B cell (primary cell): ENCODE measurements at regions not wholly inside any gene's neighbourhood (a gene's known extent, or its start where the extent isn't known, plus 50 kb on each side); places are given as distances from the start of the nearest gene placed in this dataset.
A peak's percentile ranks its signal among the peaks of the same experiment; 100 is the strongest.

Experiments
- ATAC-seq: fragments of 200-7000 bp; cut with Tn5 transposase; one replicate; pipeline ENCODE4 v1.10.0; 2021; ENCODE audit warnings: low read depth, mild to moderate bottlenecking, moderate number of reproducible peaks, moderate library complexity
- CTCF ChIA-PET: fragments of 350-600 bp; sonication (Branson Sonifier 250); formaldehyde crosslinking; loops from one replicate; lab custom pipeline; 2021; ENCODE audit warnings: antibody characterized with exemption, inconsistent platforms; lab: Charles Lee
- POLR2A ChIA-PET: fragments of 350-600 bp; sonication (Branson Sonifier 250); formaldehyde crosslinking; loops from one replicate; lab custom pipeline; 2021; ENCODE audit warnings: antibody characterized with exemption; lab: Charles Lee
- DNase-seq: peaks from one replicate; pipeline ENCODE4 v3.0.0; 2013
- H2AFZ ChIP-seq: 2 replicates; pipeline ENCODE4 v1.6.1; 2012; ENCODE audit warnings: mild to moderate bottlenecking, low read depth, low read length; ENCODE audit not compliant: insufficient read depth, poor library complexity, severe bottlenecking
- H3K27ac ChIP-seq, 2 donors: 1 replicate in 1 of 2; 2 replicates in 1 of 2; pipeline ENCODE4 v1.5.1; 2012 to 2013; ENCODE audit warnings: low read length in 2 of 2, mild to moderate bottlenecking in 2 of 2, moderate library complexity in 1 of 2
- H3K27me3 ChIP-seq, 4 experiments: fragments of 200-600 bp in 1 of 4; sonication (generic) in 1 of 4; replicated peaks in 1 of 4; 1 replicate in 2 of 4; 2 replicates in 2 of 4; pipeline versions ENCODE4 v1.6.1 to v1.7.0; 2013 to 2016; ENCODE audit warnings: low read length in 3 of 4, mild to moderate bottlenecking in 2 of 4, mixed read lengths in 1 of 4, moderate library complexity in 1 of 4; ENCODE audit not compliant: insufficient read depth in 4 of 4, control insufficient read depth in 3 of 4; ENCODE audit errors: control extremely low read depth in 1 of 4
- H3K36me3 ChIP-seq, 2 experiments: replicated peaks in 1 of 2; 1 replicate in 1 of 2; 2 replicates in 1 of 2; pipeline versions ENCODE4 v1.6.1 to v1.7.1; 2013; ENCODE audit warnings: low read length in 1 of 2; ENCODE audit not compliant: insufficient read depth in 2 of 2, control insufficient read depth in 1 of 2; ENCODE audit errors: control extremely low read depth in 1 of 2, extremely low read depth in 1 of 2
- H3K4me1 ChIP-seq, 2 donors: fragments of 200-600 bp in 1 of 2; sonication (generic) in 1 of 2; 1 replicate in 1 of 2; 2 replicates in 1 of 2; pipeline versions ENCODE4 v1.5.1 to v1.6.1; 2013 to 2017; ENCODE audit warnings: low read length in 2 of 2; ENCODE audit not compliant: control insufficient read depth in 2 of 2, insufficient read depth in 2 of 2
- H3K4me2 ChIP-seq: replicated peaks from 2 replicates; pipeline ENCODE3; 2012; ENCODE audit warnings: mild to moderate bottlenecking, low read depth, low read length; ENCODE audit not compliant: poor library complexity, severe bottlenecking
- H3K4me3 ChIP-seq, 5 experiments: fragments of 200-600 bp in 1 of 5; sonication (generic) in 1 of 5; 1 replicate in 3 of 5; 2 replicates in 2 of 5; pipeline versions ENCODE4 v1.5.1 to v1.7.0; 2011 to 2016; ENCODE audit warnings: low read length in 4 of 5, mild to moderate bottlenecking in 4 of 5, low read depth in 2 of 5, control low read depth in 1 of 5, moderate library complexity in 1 of 5; ENCODE audit not compliant: insufficient read depth in 1 of 5; ENCODE audit errors: control extremely low read depth in 1 of 5, extremely low read depth in 1 of 5
- H3K79me2 ChIP-seq: fragments of 200-600 bp; sonication (generic); one replicate; pipeline ENCODE4 v1.6.0; 2016; ENCODE audit warnings: low read length; ENCODE audit not compliant: control insufficient read depth, insufficient read depth
- H3K9ac ChIP-seq: fragments of 200-600 bp; sonication (generic); 2 replicates; pipeline ENCODE4 v1.6.1; 2017; ENCODE audit warnings: mild to moderate bottlenecking, low read length, moderate library complexity
- H3K9me3 ChIP-seq, 3 donors: one replicate each; pipeline versions ENCODE4 v1.6.1 to v1.7.1; 2013; ENCODE audit warnings: low read length in 2 of 3; ENCODE audit not compliant: control insufficient read depth in 2 of 3, insufficient read depth in 1 of 3; ENCODE audit errors: control extremely low read depth in 1 of 3
- H4K20me1 ChIP-seq: 2 replicates; pipeline ENCODE4 v1.6.0; 2012; ENCODE audit warnings: mild to moderate bottlenecking, low read length; ENCODE audit not compliant: insufficient read depth, control insufficient read depth, poor library complexity, severe bottlenecking
- H3K27ac Mint-ChIP-seq: one replicate; pipeline ENCODE4 v1.8.0; 2021; ENCODE audit warnings: mixed read lengths
- H3K27me3 Mint-ChIP-seq: one replicate; pipeline ENCODE4 v1.8.0; 2021; ENCODE audit warnings: mixed read lengths
- H3K4me1 Mint-ChIP-seq: one replicate; pipeline ENCODE4 v1.8.0; 2021; ENCODE audit warnings: mixed read lengths
- H3K4me3 Mint-ChIP-seq: one replicate; pipeline ENCODE4 v1.8.0; 2021; ENCODE audit warnings: mixed read lengths
- H3K9me3 Mint-ChIP-seq: one replicate; pipeline ENCODE4 v1.8.0; 2022; ENCODE audit warnings: mixed read lengths; ENCODE audit not compliant: insufficient read depth
- EZH2 ChIP-seq: IDR thresholded peaks from 2 replicates; pipeline ENCODE4 v1.6.1; 2012; ENCODE audit warnings: borderline replicate concordance, low read depth, mild to moderate bottlenecking, moderate library complexity, low read length; ENCODE audit not compliant: insufficient read depth, poor library complexity, severe bottlenecking
- WGBS: methylation state at CpG from one replicate; pipeline ENCODE4 v1.1.5; 2013; ENCODE audit warnings: missing lambda C conversion rate; ENCODE audit not compliant: insufficient coverage; 5-methylcytosine and 5-hydroxymethylcytosine counted together
- intact Hi-C: fragments of 100-400 bp; cut with micrococcal nuclease; formaldehyde crosslinking; loops from one replicate; pipeline ENCODE4 v1.10.0; 2022
- TF ChIP-seq, protein P1 (sequence below): fragments of 200-600 bp; IDR thresholded peaks from one replicate; pipeline ENCODE4 v1.8.0; 2022; ENCODE audit warnings: antibody characterized with exemption, mild to moderate bottlenecking

DNA sequence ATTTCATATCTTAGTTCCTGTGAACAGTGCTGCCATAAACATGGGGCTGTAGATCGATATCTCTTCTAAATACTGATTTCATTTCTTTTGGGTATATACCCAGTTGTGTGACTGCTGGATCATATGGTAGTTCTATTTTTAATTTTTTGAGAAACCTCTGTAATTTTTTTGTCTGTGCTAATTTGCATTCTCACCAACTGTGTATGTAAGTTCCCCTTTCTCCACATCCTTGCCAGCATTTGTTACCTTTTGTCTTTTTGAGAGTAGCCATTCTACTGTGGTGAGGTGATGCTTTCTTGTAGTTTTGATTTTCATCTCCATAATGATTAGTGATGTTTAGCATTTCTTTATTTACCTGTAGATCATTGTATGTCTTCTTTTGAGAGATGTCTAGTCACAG is 2086.5 kb upstream of the TENM3 start:
- H3K4me2 ChIP-seq: peak overlapping the region; percentile 38

DNA sequence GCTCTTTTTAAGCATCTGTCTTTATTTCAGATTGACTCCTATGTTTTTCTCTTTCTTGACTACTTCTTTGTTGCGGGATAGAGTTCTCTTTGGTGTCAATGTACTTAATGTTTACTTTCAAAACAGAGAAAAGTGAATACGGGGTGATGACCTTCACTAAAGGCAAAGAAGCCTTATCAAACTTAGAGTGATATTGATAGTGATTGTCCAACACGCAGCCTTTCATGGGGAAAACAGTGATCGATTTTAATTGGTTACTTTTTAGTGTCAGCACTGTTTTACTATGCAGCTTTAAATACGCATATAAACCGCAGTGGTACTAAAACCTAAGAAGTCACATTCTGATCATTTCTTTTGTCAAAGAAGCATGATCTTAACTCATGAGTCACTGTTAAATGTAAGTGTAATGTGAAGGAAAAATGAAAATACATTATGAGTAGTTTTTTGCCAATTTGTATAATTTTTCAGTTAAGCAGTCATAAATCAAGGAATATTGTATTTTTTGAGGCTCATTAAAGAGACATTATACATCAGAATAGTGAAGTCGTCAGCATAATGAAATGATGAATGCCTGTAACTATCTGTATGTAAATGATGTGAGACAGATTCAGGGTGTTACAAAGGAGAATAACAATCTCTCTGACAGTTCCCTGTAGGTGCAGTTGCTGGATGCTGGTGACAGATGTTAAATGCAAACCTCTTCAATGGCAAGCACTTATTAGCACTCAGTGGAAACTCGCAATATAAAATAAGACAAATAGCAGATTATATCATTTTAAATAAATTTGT is 2082.8 kb upstream of the TENM3 start:
- intact Hi-C loops: no loop called here
- H3K79me2 ChIP-seq: no peaks in the 10 kb centered on the region

More for the DNA sequence above, 2086.5 kb upstream of the TENM3 start:
- intact Hi-C loops: no loop called here
- ChIA-PET POLR2A (no interaction called here), CTCF (no interaction called here)
- WGBS: no CpG with 5 or more reads among the region's 1 CpG
- no peaks in the 10 kb centered on the region for H4K20me1 ChIP-seq
- H3K4me1 ChIP-seq: peaks cover 9 to 21% of the 10 kb centered on the region in 2 donors
- H3K36me3 ChIP-seq: no peaks in the 10 kb centered on the region
- no peaks in the 10 kb centered on the region for H3K27me3 ChIP-seq
- DNase-seq (peak; percentile 39), ATAC-seq (no peak)
- Mint-ChIP-seq H3K27ac (no peak overlapping the region), H3K4me1 (peaks cover 5% of the 10 kb centered on the region), H3K9me3 (no peaks in the 10 kb centered on the region), H3K27me3 (no peaks in the 10 kb centered on the region), H3K4me3 (no peak overlapping the region)
- no peak overlapping the region for H3K9ac ChIP-seq
- no peaks in the 10 kb centered on the region for H3K9me3 ChIP-seq
- H3K4me3 ChIP-seq: no peak overlapping the region
- H3K27ac ChIP-seq: peak overlapping the region in 1 of 2 donors; percentile 54
- no peaks in the 10 kb centered on the region for H3K79me2 ChIP-seq
- H2AFZ ChIP-seq: no peak overlapping the region
- no peak for TF ChIP-seq EZH2
- TF ChIP-seq, protein P1, sequence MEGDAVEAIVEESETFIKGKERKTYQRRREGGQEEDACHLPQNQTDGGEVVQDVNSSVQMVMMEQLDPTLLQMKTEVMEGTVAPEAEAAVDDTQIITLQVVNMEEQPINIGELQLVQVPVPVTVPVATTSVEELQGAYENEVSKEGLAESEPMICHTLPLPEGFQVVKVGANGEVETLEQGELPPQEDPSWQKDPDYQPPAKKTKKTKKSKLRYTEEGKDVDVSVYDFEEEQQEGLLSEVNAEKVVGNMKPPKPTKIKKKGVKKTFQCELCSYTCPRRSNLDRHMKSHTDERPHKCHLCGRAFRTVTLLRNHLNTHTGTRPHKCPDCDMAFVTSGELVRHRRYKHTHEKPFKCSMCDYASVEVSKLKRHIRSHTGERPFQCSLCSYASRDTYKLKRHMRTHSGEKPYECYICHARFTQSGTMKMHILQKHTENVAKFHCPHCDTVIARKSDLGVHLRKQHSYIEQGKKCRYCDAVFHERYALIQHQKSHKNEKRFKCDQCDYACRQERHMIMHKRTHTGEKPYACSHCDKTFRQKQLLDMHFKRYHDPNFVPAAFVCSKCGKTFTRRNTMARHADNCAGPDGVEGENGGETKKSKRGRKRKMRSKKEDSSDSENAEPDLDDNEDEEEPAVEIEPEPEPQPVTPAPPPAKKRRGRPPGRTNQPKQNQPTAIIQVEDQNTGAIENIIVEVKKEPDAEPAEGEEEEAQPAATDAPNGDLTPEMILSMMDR: no peak

More for the DNA sequence above, 2082.8 kb upstream of the TENM3 start:
- ATAC-seq (no peak), DNase-seq (no peak)
- Histone ChIP-seq H3K27ac (no peak overlapping the region), H3K27me3 (no peaks in the 10 kb centered on the region), H3K9me3 (no peaks in the 10 kb centered on the region), H3K4me1 (peaks cover 9 to 18% of the 10 kb centered on the region in 2 donors), H2AFZ (no peak overlapping the region), H3K4me2 (no peak overlapping the region), H3K4me3 (no peak overlapping the region), H4K20me1 (no peaks in the 10 kb centered on the region), H3K9ac (no peak overlapping the region), H3K36me3 (no peaks in the 10 kb centered on the region)
- no peaks in the 10 kb centered on the region for H3K9me3 Mint-ChIP-seq
- WGBS: 84% methylated on average over 3 of the region's 8 CpGs
- ChIA-PET CTCF (no interaction called here), POLR2A (no interaction called here)
- H3K4me3 Mint-ChIP-seq: no peak overlapping the region
- H3K27ac Mint-ChIP-seq: no peak overlapping the region
- TF ChIP-seq, protein P1: no peak
- no peak for TF ChIP-seq EZH2
- peaks cover 4% of the 10 kb centered on the region for H3K4me1 Mint-ChIP-seq
- H3K27me3 Mint-ChIP-seq: no peaks in the 10 kb centered on the region
